ENCODE measurements at regions not wholly inside any gene's neighbourhood (a gene's known extent, or its start where the extent isn't known, plus 50 kb on each side); places are given as distances from the start of the nearest gene placed in this dataset.
"Not testable (repeated sequence)": the region's sequence is repeated elsewhere in the genome, so short reads cannot be mapped to it uniquely, and the experiment has no call there.

DNA sequence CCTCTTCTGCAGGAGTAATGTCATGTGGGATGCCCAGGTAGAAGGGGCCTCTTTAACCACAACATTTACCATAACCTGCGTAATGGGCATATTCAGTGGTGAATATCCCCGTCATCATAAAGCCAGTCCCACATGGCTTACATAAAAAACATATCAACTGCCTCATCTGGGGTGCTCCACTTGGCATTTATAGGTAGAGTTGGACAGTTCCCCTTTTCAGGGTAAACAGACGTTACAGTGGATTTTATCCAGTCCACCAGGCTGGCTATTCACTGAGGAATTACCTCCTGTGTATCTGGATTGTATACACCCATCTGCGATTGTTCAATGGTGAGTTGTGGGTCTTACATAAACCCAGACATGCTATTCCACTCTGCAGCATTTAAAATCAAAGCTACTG lies 70.7 kb upstream of the ANKRD17 start:
- no CpG with 5 or more reads among the region's 4 CpGs for WGBS (ENCODE audit: extremely low coverage, insufficient read length, low lambda C conversion rate)

DNA sequence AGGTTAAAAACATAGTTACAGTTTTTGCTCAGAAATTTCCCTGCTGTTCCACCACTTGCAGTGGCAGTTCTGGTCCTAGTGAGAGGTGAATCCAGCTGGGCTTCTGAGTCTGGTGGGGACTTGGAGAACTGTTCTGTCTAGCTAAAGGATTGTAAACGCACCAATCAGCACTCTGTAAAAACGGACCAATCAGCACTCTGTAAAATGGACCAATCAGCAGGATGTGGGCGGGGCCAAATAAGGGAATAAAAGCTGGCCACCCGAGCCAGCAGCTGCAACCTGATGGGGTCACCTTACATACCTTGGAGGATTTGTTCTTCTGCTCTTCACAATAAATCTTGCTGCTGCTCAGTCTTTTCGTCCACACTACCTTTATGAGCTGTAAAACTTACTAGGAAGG lies 67.2 kb upstream of the ANKRD17 start:
- H3K4me3 Mint-ChIP-seq; H4K5ac ChIP-seq (ENCODE audit: insufficient read length, low read depth, low read length); H3K27ac Mint-ChIP-seq; H3K4me1 Mint-ChIP-seq; H3K4me2 ChIP-seq (ENCODE audit: insufficient read depth, insufficient read length, low read length); H3K27me3 Mint-ChIP-seq (ENCODE audit: low read depth); H3K9ac ChIP-seq (ENCODE audit: extremely low read depth, insufficient read length, low read length); H2AK5ac ChIP-seq (ENCODE audit: insufficient read length, low read length); H3K79me2 ChIP-seq (ENCODE audit: insufficient read depth, low read length); H4K20me1 ChIP-seq (ENCODE audit: control insufficient read depth, insufficient read depth, insufficient read length); H3K4me1 ChIP-seq (ENCODE audit: insufficient read depth, low read length); H3K27ac ChIP-seq (ENCODE audit: insufficient read length, low read depth, low read length); DNase-seq; H3K14ac ChIP-seq (ENCODE audit: insufficient read depth, low read length); H3K56ac ChIP-seq (ENCODE audit: insufficient read length, low read depth, low read length); H2BK5ac ChIP-seq (ENCODE audit: insufficient read length, low read length); H4K91ac ChIP-seq (ENCODE audit: insufficient read length, low read depth, low read length); H3K79me1 ChIP-seq (ENCODE audit: insufficient read depth, low read depth, low read length, poor library complexity, severe bottlenecking); H2BK15ac ChIP-seq (ENCODE audit: low read depth, low read length); H4K8ac ChIP-seq (replicated peaks; ENCODE audit: insufficient read length, low read depth, low read length); H3K9me3 ChIP-seq (ENCODE audit: control insufficient read depth, low read depth, low read length); H3K18ac ChIP-seq (ENCODE audit: insufficient read length, low read depth, low read length); H3K23ac ChIP-seq (ENCODE audit: insufficient read length, low read depth, low read length); H3T11ph ChIP-seq (ENCODE audit: low read length); H2BK12ac ChIP-seq (ENCODE audit: insufficient read length, low read depth, low read length); H2BK20ac ChIP-seq (ENCODE audit: low read depth, low read length, poor library complexity, severe bottlenecking); H2BK120ac ChIP-seq (ENCODE audit: low read depth, low read length, poor library complexity, severe bottlenecking); H3K27me3 ChIP-seq (ENCODE audit: insufficient read depth, low read length); H3K23me2 ChIP-seq (ENCODE audit: insufficient read length, low read depth, low read length, poor library complexity, severe bottlenecking); H2AFZ ChIP-seq (ENCODE audit: low read length); H3K4ac ChIP-seq (ENCODE audit: low read depth, low read length): not testable (repeated sequence)
- WGBS (ENCODE audit: extremely low coverage, insufficient read length, low lambda C conversion rate), result no CpG with 5 or more reads among the region's 5 CpGs
- Mint-ChIP-seq H3K9me3 (peaks cover 30 to 40% of the 10 kb centered on the region in 2 experiments), H3K36me3 (ENCODE audit: insufficient read depth in 1 of 3, low read depth in 3 of 3) (peaks cover 7 to 30% (median 12%) of the 10 kb centered on the region in 3 experiments; a peak in 6 of 7 replicates)

More for the DNA sequence above, 70.7 kb upstream of the ANKRD17 start:
- Histone ChIP-seq H4K20me1 (ENCODE audit: control insufficient read depth, insufficient read depth, insufficient read length) (no peaks in the 10 kb centered on the region), H2AFZ (ENCODE audit: low read length) (no peak overlapping the region), H3K79me2 (ENCODE audit: insufficient read depth, low read length) (no peaks in the 10 kb centered on the region), H3K27me3 (ENCODE audit: insufficient read depth, low read length) (no peaks in the 10 kb centered on the region), H2BK15ac (ENCODE audit: low read depth, low read length) (no peak overlapping the region), H2BK120ac (ENCODE audit: low read depth, low read length, poor library complexity, severe bottlenecking) (no peak overlapping the region), H3K23ac (ENCODE audit: insufficient read length, low read depth, low read length) (no peak overlapping the region), H3K79me1 (ENCODE audit: insufficient read depth, low read depth, low read length, poor library complexity, severe bottlenecking) (no peaks in the 10 kb centered on the region), H3K9ac (ENCODE audit: extremely low read depth, insufficient read length, low read length) (no peak overlapping the region), H3K9me3 (ENCODE audit: control insufficient read depth, low read depth, low read length) (no peaks in the 10 kb centered on the region), H4K5ac (ENCODE audit: insufficient read length, low read depth, low read length) (no peak overlapping the region), H3K14ac (ENCODE audit: insufficient read depth, low read length) (no peak overlapping the region), H4K8ac (replicated peaks; ENCODE audit: insufficient read length, low read depth, low read length) (no peak overlapping the region), H3K23me2 (ENCODE audit: insufficient read length, low read depth, low read length, poor library complexity, severe bottlenecking) (no peaks in the 10 kb centered on the region), H2BK20ac (ENCODE audit: low read depth, low read length, poor library complexity, severe bottlenecking) (no peak overlapping the region), H2BK5ac (ENCODE audit: insufficient read length, low read length) (no peak overlapping the region), H2AK5ac (ENCODE audit: insufficient read length, low read length) (no peak overlapping the region), H2BK12ac (ENCODE audit: insufficient read length, low read depth, low read length) (no peak overlapping the region), H3K4me2 (ENCODE audit: insufficient read depth, insufficient read length, low read length) (no peak overlapping the region), H3K56ac (ENCODE audit: insufficient read length, low read depth, low read length) (no peak overlapping the region), H3K4me1 (ENCODE audit: insufficient read depth, low read length) (no peaks in the 10 kb centered on the region), H4K91ac (ENCODE audit: insufficient read length, low read depth, low read length) (no peak overlapping the region), H3K18ac (ENCODE audit: insufficient read length, low read depth, low read length) (no peak overlapping the region), H3K4ac (ENCODE audit: low read depth, low read length) (no peak overlapping the region), H3T11ph (ENCODE audit: low read length) (no peak overlapping the region), H3K27ac (ENCODE audit: insufficient read length, low read depth, low read length) (no peak overlapping the region)
- Mint-ChIP-seq H3K36me3 (ENCODE audit: insufficient read depth in 1 of 3, low read depth in 3 of 3) (peaks cover 2 to 14% (median 6%) of the 10 kb centered on the region in 3 experiments; a peak in 3 of 7 replicates), H3K4me3 (no peak overlapping the region), H3K27ac (no peak overlapping the region), H3K4me1 (no peaks in the 10 kb centered on the region), H3K27me3 (ENCODE audit: low read depth) (no peaks in the 10 kb centered on the region), H3K9me3 (peaks cover 5 to 13% of the 10 kb centered on the region in 2 experiments; a peak in 4 of 5 replicates)
- TF ChIP-seq CTCF (conservative IDR thresholded peaks at IDR 0.05), result no peak
- DNase-seq, result no peak
